ENCODE measurements at regions not wholly inside any gene's neighbourhood (a gene's known extent, or its start where the extent isn't known, plus 50 kb on each side); places are given as distances from the start of the nearest gene placed in this dataset.

- TF ChIP-seq CTCF (IDR thresholded peaks at IDR 0.05; ENCODE audit: insufficient read depth, low read length) (no peak), POLR2AphosphoS5 (IDR thresholded peaks at IDR 0.05; ENCODE audit: low read depth) (no peak), REST (IDR thresholded peaks at IDR 0.05; ENCODE audit: insufficient replicate concordance, low read depth) (no peak), GABPA (IDR thresholded peaks at IDR 0.05; ENCODE audit: low read depth) (no peak)
Measured at GRCh38 chr12:45648070-45648469, 81.4 kb upstream of the ARID2 start.

All from HL-60 (cell line).